Osteoblast (primary cell): ENCODE measurements at regions not wholly inside any gene's neighbourhood (a gene's known extent, or its start where the extent isn't known, plus 50 kb on each side); places are given as distances from the start of the nearest gene placed in this dataset.

ENCODE experiments used
- DNase-seq: peaks from one replicate; pipeline ENCODE4 v3.0.0; 2011; ENCODE audit warnings: low spot score, mixed read lengths; ENCODE audit not compliant: insufficient read length; ENCODE audit errors: missing footprints
- H2AFZ ChIP-seq: 2 replicates; pipeline ENCODE4 v1.6.0; 2011; ENCODE audit warnings: mild to moderate bottlenecking, low read length
- H3K27ac ChIP-seq: 2 replicates; pipeline ENCODE4 v1.5.1; 2011; ENCODE audit warnings: mild to moderate bottlenecking, low read depth, low read length, moderate library complexity
- H3K27me3 ChIP-seq: 2 replicates; pipeline ENCODE4 v1.6.0; 2012; ENCODE audit warnings: mild to moderate bottlenecking, control low read depth, inconsistent platforms, low read length, moderate library complexity; ENCODE audit not compliant: insufficient read depth
- H3K36me3 ChIP-seq: 2 replicates; pipeline ENCODE4 v1.5.1; 2011; ENCODE audit warnings: mild to moderate bottlenecking, low read length, control low read depth, moderate library complexity; ENCODE audit not compliant: insufficient read depth
- H3K4me1 ChIP-seq: 2 replicates; pipeline ENCODE4 v1.5.1; 2011; ENCODE audit warnings: mild to moderate bottlenecking, low read length, control low read depth, moderate library complexity; ENCODE audit not compliant: insufficient read depth
- H3K4me2 ChIP-seq: 2 replicates; pipeline ENCODE4 v1.6.0; 2011; ENCODE audit warnings: mild to moderate bottlenecking, low read length; ENCODE audit not compliant: insufficient read depth
- H3K4me3 ChIP-seq: fragments of 200-600 bp; sonication (generic); 3 replicates; pipeline ENCODE4 v1.5.1; 2012; ENCODE audit warnings: mild to moderate bottlenecking, low read length, inconsistent platforms; ENCODE audit not compliant: insufficient read depth
- H3K79me2 ChIP-seq: 2 replicates; pipeline ENCODE4 v1.6.0; 2012; ENCODE audit warnings: mild to moderate bottlenecking, low read length, control low read depth, inconsistent platforms; ENCODE audit not compliant: insufficient read depth
- H3K9me3 ChIP-seq: 2 replicates; pipeline ENCODE4 v1.5.1; 2011; ENCODE audit warnings: low read depth, low read length, control low read depth
- H4K20me1 ChIP-seq: 2 replicates; pipeline ENCODE4 v1.6.0; 2012; ENCODE audit warnings: mild to moderate bottlenecking, low read length, control low read depth; ENCODE audit not compliant: insufficient read depth
- TF ChIP-seq, protein P1 (sequence below): IDR thresholded peaks from 2 replicates; pipeline ENCODE4 v1.5.1; 2011; ENCODE audit warnings: mild to moderate bottlenecking, low read depth, low read length, moderate library complexity; ENCODE audit errors: extremely low read depth

DNA sequence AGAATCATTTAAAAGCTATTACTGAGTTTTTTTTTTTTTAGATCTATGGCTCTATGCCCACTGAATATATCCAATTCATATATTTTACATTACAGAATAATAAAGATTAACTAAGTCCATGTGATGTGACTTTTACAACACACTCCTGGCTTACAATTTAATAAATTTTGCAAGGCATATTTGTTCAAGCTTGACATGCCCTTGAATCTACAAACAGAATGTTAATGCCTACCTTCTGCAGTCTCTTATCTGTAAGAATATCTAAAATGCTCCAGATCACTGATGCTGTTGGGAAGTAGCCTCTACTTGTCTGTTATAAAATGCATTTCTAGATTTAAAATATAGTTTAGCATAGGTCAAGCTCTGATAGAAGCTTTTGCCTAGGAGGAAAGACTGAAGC, 100.7 kb upstream of the RASGEF1B start:
- Histone ChIP-seq H3K4me2 (no peak overlapping the region), H3K4me1 (no peaks in the 10 kb centered on the region), H3K79me2 (no peaks in the 10 kb centered on the region), H2AFZ (no peak overlapping the region), H3K4me3 (no peak overlapping the region), H3K27ac (no peak overlapping the region), H3K9me3 (no peaks in the 10 kb centered on the region), H3K27me3 (no peaks in the 10 kb centered on the region), H4K20me1 (no peaks in the 10 kb centered on the region), H3K36me3 (no peaks in the 10 kb centered on the region)
- DNase-seq: no peak
- TF ChIP-seq, protein P1, sequence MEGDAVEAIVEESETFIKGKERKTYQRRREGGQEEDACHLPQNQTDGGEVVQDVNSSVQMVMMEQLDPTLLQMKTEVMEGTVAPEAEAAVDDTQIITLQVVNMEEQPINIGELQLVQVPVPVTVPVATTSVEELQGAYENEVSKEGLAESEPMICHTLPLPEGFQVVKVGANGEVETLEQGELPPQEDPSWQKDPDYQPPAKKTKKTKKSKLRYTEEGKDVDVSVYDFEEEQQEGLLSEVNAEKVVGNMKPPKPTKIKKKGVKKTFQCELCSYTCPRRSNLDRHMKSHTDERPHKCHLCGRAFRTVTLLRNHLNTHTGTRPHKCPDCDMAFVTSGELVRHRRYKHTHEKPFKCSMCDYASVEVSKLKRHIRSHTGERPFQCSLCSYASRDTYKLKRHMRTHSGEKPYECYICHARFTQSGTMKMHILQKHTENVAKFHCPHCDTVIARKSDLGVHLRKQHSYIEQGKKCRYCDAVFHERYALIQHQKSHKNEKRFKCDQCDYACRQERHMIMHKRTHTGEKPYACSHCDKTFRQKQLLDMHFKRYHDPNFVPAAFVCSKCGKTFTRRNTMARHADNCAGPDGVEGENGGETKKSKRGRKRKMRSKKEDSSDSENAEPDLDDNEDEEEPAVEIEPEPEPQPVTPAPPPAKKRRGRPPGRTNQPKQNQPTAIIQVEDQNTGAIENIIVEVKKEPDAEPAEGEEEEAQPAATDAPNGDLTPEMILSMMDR: no peak

DNA sequence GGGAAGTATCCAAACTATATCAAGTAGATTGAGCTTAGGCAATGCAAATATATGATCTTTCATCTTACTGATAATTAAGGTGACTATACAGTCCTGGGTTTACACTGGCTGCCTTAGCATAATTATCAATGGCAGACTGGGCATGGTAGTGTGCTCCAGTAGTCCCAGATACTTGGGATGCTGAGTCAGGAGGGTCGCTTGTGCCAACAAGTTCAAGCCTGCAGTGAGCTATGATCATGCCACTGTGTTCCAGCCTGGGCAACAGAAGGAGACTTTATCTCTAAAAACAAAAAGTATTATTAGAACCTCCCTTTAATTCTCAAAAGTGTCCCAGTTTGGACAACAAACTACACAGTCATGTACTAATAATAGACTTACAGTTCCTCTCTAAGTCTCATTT, 99.4 kb upstream of the RASGEF1B start:
- no peak for DNase-seq
- peaks cover under 1% of the 10 kb centered on the region for H3K4me1 ChIP-seq
- TF ChIP-seq, protein P1: no peak

DNA sequence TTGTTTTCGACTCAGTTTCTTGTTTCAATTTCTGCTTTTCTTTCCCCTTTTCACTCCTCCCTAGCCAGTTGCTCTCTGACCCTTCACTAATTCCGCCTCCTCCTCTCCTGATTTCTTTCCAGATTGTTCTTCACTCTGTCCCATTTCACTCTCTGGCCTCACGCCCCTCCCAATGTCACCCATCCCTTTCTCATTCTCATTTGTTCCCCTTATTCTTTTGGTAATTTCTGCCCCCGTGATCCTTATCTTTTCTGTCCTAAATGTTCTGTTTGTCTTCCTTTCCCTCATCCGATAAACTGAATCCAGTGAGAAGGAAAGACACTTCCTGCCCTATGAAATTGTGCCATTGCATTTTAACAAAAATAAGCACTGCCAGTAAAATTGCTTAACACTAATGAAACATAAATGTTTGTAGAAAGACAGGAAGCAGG, 94.5 kb upstream of the RASGEF1B start:
- no peak overlapping the region for H3K27ac ChIP-seq
- H3K36me3 ChIP-seq: no peaks in the 10 kb centered on the region
- no peaks in the 10 kb centered on the region for H4K20me1 ChIP-seq
- peak overlapping the region; percentile 89 for H2AFZ ChIP-seq
- TF ChIP-seq, protein P1: no peak
- peak overlapping the region; percentile 60 for H3K4me3 ChIP-seq
- no peaks in the 10 kb centered on the region for H3K9me3 ChIP-seq
- peak overlapping the region; percentile 67 for H3K4me2 ChIP-seq
- no peak for DNase-seq
- peaks cover 13% of the 10 kb centered on the region for H3K4me1 ChIP-seq
- no peaks in the 10 kb centered on the region for H3K27me3 ChIP-seq
- no peaks in the 10 kb centered on the region for H3K79me2 ChIP-seq

More for the DNA sequence above, 99.4 kb upstream of the RASGEF1B start:
- H3K79me2 ChIP-seq: no peaks in the 10 kb centered on the region
- no peak overlapping the region for H3K27ac ChIP-seq
- H3K4me3 ChIP-seq: no peak overlapping the region
- H4K20me1 ChIP-seq: no peaks in the 10 kb centered on the region
- H3K4me2 ChIP-seq: no peak overlapping the region
- no peaks in the 10 kb centered on the region for H3K36me3 ChIP-seq
- no peaks in the 10 kb centered on the region for H3K9me3 ChIP-seq
- no peak overlapping the region for H2AFZ ChIP-seq
- H3K27me3 ChIP-seq: no peaks in the 10 kb centered on the region

DNA sequence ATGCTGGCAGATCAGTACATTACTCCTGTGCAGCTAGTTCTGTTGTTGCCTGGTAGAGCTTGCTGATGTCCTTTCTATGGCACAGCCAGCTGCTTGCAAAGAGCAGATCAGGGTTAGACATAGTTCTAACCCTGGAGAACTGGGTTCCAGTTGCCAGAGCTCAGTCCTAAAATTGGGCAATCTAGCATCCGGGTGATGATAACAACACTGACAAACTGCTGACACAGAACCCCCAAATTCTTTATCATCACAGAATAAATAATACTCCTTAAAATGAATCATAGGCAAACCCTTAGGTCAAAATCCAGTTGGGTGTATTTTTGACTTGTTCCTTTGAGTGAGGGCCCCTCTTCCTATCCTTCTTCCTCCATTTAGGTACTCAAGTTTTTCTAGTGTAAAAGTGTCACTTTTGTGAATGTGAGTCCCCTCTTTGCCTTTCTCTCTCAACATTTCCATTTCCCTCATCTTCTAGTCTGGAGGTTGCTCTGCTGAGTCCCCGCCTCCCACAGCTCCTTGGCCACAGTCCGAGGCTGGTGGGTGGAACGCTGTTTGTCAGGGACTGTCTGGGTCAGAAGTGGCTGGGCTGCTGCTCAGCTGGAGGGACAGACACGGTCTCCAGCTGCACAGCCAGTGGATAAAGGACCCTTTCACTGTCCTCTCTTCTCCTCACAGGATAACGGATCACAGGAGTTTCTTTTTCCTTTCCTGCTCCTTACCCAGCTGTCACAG, 93.6 kb upstream of the RASGEF1B start:
- Histone ChIP-seq H2AFZ (peak overlapping the region; percentile 89), H3K4me3 (peak overlapping the region; percentile 60), H3K79me2 (no peaks in the 10 kb centered on the region), H3K36me3 (no peaks in the 10 kb centered on the region), H3K9me3 (no peaks in the 10 kb centered on the region), H3K27me3 (no peaks in the 10 kb centered on the region), H3K4me1 (peaks cover 13% of the 10 kb centered on the region), H3K27ac (no peak overlapping the region), H4K20me1 (no peaks in the 10 kb centered on the region), H3K4me2 (peak overlapping the region; percentile 67)
- TF ChIP-seq, protein P1: no peak
- DNase-seq: peak; percentile 34
